Natural killer cell treated with Interleukin-12 subunit alpha and Interleukin-12 subunit beta and Interleukin-15 and Interleukin-18, amount 100 ng/mL, for 72 hours (primary cell): ENCODE measurements at regions not wholly inside any gene's neighbourhood (a gene's known extent, or its start where the extent isn't known, plus 50 kb on each side); places are given as distances from the start of the nearest gene placed in this dataset.

Experiments used
- ATAC-seq, 2 donors: fragments of 150-1000 bp; cut with Tn5 transposase in 1 of 2; sonication (Bioruptor Pico), chemical (Tn5 transposase) in 1 of 2; 2 replicates each; pipeline ENCODE4 v1.10.0; 2021
- DNase-seq: peaks from one replicate; pipeline ENCODE4 v3.0.0; 2022; ENCODE audit warnings: low spot score
- H3K27ac Mint-ChIP-seq, 2 donors: 1 replicate in 1 of 2; 2 replicates in 1 of 2; pipeline ENCODE4 v1.8.0; 2022; ENCODE audit warnings: mixed read lengths in 2 of 2, mild to moderate bottlenecking in 1 of 2, moderate library complexity in 1 of 2
- H3K27me3 Mint-ChIP-seq, 2 donors: 1 replicate in 1 of 2; 2 replicates in 1 of 2; pipeline ENCODE4 v1.8.0; 2022; ENCODE audit warnings: mixed read lengths in 2 of 2
- H3K36me3 Mint-ChIP-seq: one replicate; pipeline ENCODE4 v1.8.0; 2022; ENCODE audit warnings: mixed read lengths
- H3K4me1 Mint-ChIP-seq, 2 donors: 1 replicate in 1 of 2; 2 replicates in 1 of 2; pipeline ENCODE4 v1.8.0; 2022; ENCODE audit warnings: low read depth in 2 of 2, mixed read lengths in 2 of 2, mild to moderate bottlenecking in 1 of 2
- H3K4me3 Mint-ChIP-seq: one replicate; pipeline ENCODE4 v1.8.0; 2022; ENCODE audit warnings: mixed read lengths
- H3K9me3 Mint-ChIP-seq: 2 replicates; pipeline ENCODE4 v1.8.0; 2022; ENCODE audit warnings: mixed read lengths

DNA sequence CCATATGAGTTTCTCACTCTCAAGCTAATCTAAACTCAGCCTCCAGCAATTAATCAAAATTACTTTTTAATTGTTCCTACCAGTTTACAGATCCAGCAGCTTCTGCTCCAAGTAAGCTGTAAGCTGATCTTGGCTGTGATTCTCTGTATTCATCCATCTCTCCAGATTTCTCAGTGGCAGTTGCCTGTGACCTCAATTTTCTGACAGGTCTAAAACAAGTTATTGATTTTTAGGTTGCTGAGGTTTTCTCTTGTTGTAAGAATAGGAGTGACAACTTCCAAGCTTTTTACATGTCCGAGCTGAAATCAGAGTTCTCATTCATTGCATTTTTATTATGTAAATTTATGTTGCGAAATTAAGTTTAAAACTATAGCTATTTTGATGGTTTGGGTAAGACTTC, 1044.4 kb downstream of the PLA2G4A start:
- Mint-ChIP-seq H3K36me3 (no peaks in the 10 kb centered on the region), H3K27ac (no peak overlapping the region), H3K27me3 (no peaks in the 10 kb centered on the region), H3K4me1 (no peaks in the 10 kb centered on the region), H3K4me3 (no peak overlapping the region), H3K9me3 (peaks cover 29% of the 10 kb centered on the region)
- ATAC-seq (no peak), DNase-seq (no peak)

DNA sequence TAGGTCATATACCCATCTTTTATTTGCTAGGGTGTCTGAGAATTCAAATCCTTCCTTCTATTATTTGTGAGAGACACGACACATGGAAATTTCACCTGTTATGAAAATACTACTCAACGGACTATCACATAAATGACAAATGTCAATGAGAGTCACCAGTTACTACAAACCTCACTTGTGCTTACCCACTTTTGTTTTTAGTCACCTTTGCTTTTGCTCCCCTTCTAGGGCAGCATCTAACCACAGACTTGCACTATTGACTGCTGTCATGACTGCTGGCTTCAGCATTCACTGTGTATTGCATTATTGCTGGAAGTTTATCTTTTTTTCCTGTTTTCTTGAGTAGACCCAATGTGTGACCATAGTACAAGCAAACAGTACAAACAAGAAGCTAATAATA, 1048.0 kb downstream of the PLA2G4A start:
- peaks cover 19% of the 10 kb centered on the region for H3K9me3 Mint-ChIP-seq
- H3K4me3 Mint-ChIP-seq, result no peak overlapping the region
- DNase-seq (no peak), ATAC-seq (no peak)
- H3K4me1 Mint-ChIP-seq, result no peaks in the 10 kb centered on the region
- H3K27me3 Mint-ChIP-seq, result no peaks in the 10 kb centered on the region
- H3K36me3 Mint-ChIP-seq, result no peaks in the 10 kb centered on the region
- no peak overlapping the region for H3K27ac Mint-ChIP-seq

DNA sequence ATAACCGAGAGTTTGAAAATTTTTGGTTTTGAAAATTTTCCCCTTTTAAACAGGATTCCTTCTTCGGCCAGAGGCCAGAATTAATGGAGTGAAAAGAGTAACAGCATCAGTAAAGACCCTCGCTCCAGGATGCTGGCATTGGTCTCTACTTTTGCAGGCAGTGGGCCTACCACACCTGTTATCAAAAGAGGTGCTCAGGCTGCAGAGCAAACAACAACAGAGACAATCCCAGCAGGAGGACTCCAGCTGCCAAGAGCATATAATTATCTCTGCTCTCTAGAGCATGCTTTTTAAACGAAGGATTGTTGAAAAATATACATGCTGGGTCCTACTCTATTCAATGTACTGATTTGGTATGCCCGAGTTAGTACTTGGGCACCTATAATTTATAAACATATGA, 1048.5 kb downstream of the PLA2G4A start:
- no peaks in the 10 kb centered on the region for H3K4me1 Mint-ChIP-seq
- no peak for ATAC-seq
- no peaks in the 10 kb centered on the region for H3K36me3 Mint-ChIP-seq
- no peaks in the 10 kb centered on the region for H3K27me3 Mint-ChIP-seq
- H3K27ac Mint-ChIP-seq, result no peak overlapping the region
- H3K4me3 Mint-ChIP-seq, result no peak overlapping the region
- DNase-seq, result no peak
- H3K9me3 Mint-ChIP-seq, result peaks cover 19% of the 10 kb centered on the region

DNA sequence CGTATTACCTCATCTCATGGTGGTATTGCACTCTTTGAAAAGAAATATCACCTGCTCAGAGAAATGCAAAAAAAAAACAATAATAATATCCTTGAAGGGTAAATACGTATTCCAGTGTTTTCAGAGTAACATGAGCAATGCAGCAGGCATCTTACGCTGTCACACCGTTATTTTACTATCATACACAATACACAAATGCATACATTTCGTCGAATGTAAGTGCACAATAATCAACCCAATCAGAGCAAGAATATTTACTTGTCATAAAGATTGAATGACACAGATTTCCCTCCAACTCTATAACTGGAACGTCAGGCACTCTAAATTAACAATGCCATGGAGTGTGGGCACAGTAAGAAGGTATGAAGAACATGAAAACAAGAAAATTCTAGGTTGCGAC, 1050.1 kb downstream of the PLA2G4A start:
- Mint-ChIP-seq H3K36me3 (no peaks in the 10 kb centered on the region), H3K9me3 (peaks cover 17% of the 10 kb centered on the region), H3K4me1 (no peaks in the 10 kb centered on the region), H3K27me3 (no peaks in the 10 kb centered on the region), H3K27ac (no peak overlapping the region), H3K4me3 (no peak overlapping the region)
- ATAC-seq, result no peak
- no peak for DNase-seq

DNA sequence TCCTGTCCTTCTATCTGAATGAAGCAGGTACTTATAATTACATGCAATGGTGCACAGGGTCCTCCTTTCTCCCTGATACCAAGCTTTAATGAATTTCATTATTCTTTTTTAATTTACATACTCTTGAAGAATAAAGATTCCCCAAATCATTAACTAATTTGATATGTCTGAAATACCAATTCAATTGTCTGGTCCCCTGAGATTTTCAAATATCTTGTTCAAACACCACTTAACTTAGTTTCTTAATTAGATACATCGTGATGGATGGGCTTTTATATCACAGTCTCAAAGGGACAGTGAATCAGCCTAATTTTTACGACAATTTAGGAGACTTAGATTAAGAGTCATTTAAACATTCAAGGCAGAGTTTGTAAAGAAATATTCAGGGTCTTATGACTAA, 1054.6 kb downstream of the PLA2G4A start:
- Mint-ChIP-seq H3K36me3 (no peaks in the 10 kb centered on the region), H3K4me1 (no peaks in the 10 kb centered on the region), H3K4me3 (no peak overlapping the region), H3K9me3 (peaks cover 4% of the 10 kb centered on the region), H3K27ac (no peak overlapping the region), H3K27me3 (no peaks in the 10 kb centered on the region)
- DNase-seq, result no peak
- no peak for ATAC-seq

DNA sequence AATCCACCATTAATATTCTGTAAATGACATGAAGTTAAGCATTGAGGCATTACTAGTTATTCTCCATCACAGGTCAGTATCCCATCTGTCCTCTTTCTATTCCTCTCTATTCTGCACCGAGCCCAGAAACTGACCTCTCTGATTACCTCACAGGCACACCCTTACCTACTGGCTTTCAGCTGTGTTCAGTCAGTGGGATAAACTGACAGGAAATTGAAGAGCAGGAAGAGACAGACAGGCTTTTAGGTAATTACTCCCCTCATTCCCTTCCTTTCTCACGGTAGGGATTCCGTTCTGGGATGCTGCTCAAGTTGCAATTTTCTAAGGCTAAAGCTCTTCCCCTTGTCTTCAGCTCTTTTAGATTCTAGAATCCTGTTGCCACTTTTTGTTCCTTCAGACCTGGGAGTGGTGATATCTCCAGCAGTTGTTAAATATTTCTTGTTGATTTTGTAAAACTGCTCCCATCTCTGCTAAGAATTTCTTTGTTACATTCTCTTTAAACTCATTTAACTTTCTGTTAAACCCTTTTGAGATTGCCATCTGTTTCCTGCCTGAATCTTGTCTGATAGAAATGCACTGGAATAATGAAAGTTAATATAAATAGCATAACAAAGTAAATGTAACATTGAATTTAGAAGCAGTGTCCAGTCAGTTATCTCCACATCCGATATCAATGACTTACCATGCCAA, 1063.4 kb downstream of the PLA2G4A start:
- ATAC-seq, result no peak

DNA sequence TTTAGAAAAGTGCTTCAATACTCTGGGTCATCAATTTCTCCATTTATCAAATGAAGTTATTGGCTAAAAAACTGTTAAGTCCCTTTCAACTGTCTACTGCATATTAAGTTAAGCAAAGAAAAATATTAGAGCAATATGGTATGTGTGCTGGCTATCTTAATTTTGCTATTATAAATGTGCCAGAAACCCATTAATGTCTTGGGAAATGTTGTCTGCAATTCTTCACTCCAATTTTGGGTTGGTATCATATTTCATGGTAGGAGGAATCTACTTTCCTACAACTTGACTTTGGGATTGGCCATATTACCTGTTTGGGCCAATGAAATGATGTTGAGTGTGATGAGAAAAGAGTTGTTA, 1063.9 kb downstream of the PLA2G4A start:
- Mint-ChIP-seq H3K27ac (no peak overlapping the region), H3K4me1 (no peaks in the 10 kb centered on the region), H3K27me3 (no peaks in the 10 kb centered on the region), H3K4me3 (no peak overlapping the region), H3K36me3 (peaks cover 5% of the 10 kb centered on the region), H3K9me3 (peaks cover 11% of the 10 kb centered on the region)
- no peak for DNase-seq
- ATAC-seq, result no peak

More for the DNA sequence above, 1063.4 kb downstream of the PLA2G4A start:
- Mint-ChIP-seq H3K4me3 (no peak overlapping the region), H3K27me3 (no peaks in the 10 kb centered on the region), H3K36me3 (peaks cover 5% of the 10 kb centered on the region), H3K27ac (no peak overlapping the region), H3K9me3 (peaks cover 11% of the 10 kb centered on the region), H3K4me1 (no peaks in the 10 kb centered on the region)
- no peak for DNase-seq

DNA sequence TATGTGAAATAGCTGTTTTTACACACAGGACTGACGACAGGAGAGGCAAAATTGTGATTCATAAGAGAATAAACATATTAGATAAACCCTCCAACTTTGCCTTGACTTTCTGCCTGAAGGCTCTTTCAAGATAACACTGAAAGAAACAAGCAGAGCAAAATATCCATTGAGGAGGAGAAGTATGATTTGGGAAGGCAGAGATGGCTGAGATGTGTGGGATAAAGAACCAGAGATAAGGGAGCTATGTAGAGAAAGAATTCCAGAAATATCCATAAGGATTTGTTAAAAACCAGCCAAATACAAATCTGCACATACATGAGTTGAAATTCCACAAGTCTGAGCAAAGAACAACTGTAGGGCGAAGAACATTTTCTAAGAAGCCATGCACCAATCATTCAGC, 1064.7 kb downstream of the PLA2G4A start:
- no peak overlapping the region for H3K27ac Mint-ChIP-seq
- H3K9me3 Mint-ChIP-seq, result peaks cover 11% of the 10 kb centered on the region
- no peaks in the 10 kb centered on the region for H3K4me1 Mint-ChIP-seq
- ATAC-seq, result no peak
- no peak overlapping the region for H3K4me3 Mint-ChIP-seq
- peaks cover 5% of the 10 kb centered on the region for H3K36me3 Mint-ChIP-seq
- DNase-seq, result no peak
- no peaks in the 10 kb centered on the region for H3K27me3 Mint-ChIP-seq

DNA sequence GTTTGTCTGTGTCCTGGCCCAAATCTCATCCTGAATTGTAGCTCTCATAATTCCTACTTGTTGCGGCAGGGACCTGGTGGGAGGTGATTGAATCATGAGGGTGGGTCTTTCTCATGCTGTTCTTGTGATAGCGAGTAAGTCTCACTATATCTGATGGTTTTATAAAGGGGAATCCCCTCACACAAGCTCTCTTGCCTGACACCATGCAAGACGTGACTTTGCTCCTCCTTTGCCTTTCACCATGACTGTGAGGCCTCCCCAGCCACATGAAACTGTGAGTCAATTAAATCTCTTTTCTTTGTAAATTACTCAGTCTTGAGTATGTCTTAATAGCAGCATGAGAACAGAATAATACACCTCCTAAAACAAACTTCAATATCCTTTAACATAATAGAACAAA, 1065.6 kb downstream of the PLA2G4A start:
- ATAC-seq (no peak), DNase-seq (no peak)
- H3K4me3 Mint-ChIP-seq, result no peak overlapping the region

DNA sequence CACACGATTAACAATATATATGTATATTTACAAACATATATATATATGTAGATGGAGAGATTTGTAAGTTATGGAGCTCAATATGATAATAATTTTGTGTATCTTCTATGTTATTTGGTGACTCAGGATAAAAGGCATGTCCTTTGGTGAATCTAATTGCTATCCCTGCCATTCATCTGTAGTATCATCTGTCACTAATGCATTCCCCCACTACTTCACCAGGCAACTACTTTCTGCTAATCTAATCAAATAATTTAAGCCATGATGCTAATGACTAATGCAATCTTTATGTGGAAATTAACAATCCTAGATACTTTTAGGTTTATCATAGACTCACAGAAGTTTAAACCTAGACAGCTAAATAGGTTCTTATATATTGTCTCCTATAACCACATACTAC, 1074.5 kb downstream of the PLA2G4A start:
- H3K9me3 Mint-ChIP-seq, result peaks cover 7% of the 10 kb centered on the region
- H3K4me1 Mint-ChIP-seq, result no peaks in the 10 kb centered on the region
- H3K27me3 Mint-ChIP-seq, result no peaks in the 10 kb centered on the region
- no peaks in the 10 kb centered on the region for H3K36me3 Mint-ChIP-seq
- ATAC-seq (no peak), DNase-seq (no peak)
- no peak overlapping the region for H3K27ac Mint-ChIP-seq
- H3K4me3 Mint-ChIP-seq, result no peak overlapping the region

More for the DNA sequence above, 1065.6 kb downstream of the PLA2G4A start:
- H3K27me3 Mint-ChIP-seq, result no peaks in the 10 kb centered on the region
- H3K4me1 Mint-ChIP-seq, result no peaks in the 10 kb centered on the region
- no peak overlapping the region for H3K27ac Mint-ChIP-seq
- H3K9me3 Mint-ChIP-seq, result peaks cover 11% of the 10 kb centered on the region
- H3K36me3 Mint-ChIP-seq, result peaks cover 5% of the 10 kb centered on the region

DNA sequence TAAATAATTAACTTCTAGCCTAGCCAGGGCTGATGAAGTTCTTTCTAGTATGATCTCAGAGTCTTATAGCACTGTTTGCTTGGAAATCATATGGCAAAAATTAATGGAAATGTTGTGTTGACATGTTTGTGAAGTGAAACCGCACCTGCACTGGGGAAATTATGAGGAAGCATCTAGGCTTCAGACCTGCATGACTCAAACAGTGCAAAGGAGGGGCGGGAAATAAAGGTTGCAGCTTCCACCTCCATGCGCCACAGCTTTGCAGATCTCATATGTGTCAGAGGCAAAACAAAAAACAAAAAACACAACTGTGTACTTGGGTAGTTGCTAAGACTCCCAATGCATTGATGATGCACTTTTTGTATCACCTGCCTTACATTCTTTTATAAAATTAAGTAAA, 1080.6 kb downstream of the PLA2G4A start:
- ATAC-seq (no peak), DNase-seq (no peak)
- no peak overlapping the region for H3K27ac Mint-ChIP-seq
- H3K4me1 Mint-ChIP-seq, result no peaks in the 10 kb centered on the region
- peaks cover 13% of the 10 kb centered on the region for H3K9me3 Mint-ChIP-seq
- H3K27me3 Mint-ChIP-seq, result no peaks in the 10 kb centered on the region
- no peak overlapping the region for H3K4me3 Mint-ChIP-seq
- H3K36me3 Mint-ChIP-seq, result peaks cover 4% of the 10 kb centered on the region

DNA sequence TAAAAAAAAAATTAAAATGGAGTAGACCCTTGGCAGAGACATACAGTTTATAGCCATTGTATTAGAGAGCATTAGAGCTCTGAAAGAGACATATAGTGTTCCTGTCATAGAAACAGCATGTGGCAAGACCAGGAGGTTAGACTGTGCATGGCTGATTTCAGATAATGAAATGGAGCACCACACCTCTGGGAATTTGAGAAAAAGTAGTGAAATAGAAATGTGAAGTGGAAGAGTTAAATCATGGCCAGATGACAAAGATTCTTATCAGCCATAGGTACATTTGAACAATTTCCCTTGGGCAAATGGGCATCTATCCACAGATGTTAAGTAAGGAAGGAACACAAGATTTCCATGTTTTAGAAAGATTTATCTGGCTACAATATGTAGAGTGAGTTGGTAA, 1083.1 kb downstream of the PLA2G4A start:
- no peak for DNase-seq
- H3K4me3 Mint-ChIP-seq, result no peak overlapping the region

DNA sequence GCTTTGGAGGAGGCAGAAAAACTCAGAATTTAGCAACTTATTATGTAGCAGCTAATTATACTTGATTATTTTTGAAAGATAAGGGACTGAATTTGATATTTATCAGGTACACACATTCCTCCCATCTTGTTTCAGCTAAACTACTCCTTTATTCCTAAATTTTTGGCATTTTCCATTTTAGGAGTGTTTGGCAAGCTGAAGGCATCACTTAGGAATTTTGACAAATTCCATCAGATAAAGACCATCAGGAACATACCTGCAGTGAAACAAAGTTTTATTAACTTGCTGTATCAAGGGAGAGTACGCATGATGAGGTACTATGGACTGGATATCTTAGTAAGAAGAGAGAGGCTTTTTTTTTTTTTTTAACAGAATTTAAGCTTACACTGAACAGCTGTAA, 1092.2 kb downstream of the PLA2G4A start:
- Mint-ChIP-seq H3K27ac (no peak overlapping the region), H3K4me1 (no peaks in the 10 kb centered on the region), H3K4me3 (no peak overlapping the region), H3K36me3 (no peaks in the 10 kb centered on the region), H3K27me3 (no peaks in the 10 kb centered on the region), H3K9me3 (peaks cover 20% of the 10 kb centered on the region)
- ATAC-seq (no peak), DNase-seq (no peak)

More for the DNA sequence above, 1083.1 kb downstream of the PLA2G4A start:
- Mint-ChIP-seq H3K9me3 (peaks cover 20% of the 10 kb centered on the region), H3K36me3 (peaks cover 4% of the 10 kb centered on the region), H3K4me1 (no peaks in the 10 kb centered on the region), H3K27me3 (no peaks in the 10 kb centered on the region), H3K27ac (no peak overlapping the region)
- no peak for ATAC-seq

DNA sequence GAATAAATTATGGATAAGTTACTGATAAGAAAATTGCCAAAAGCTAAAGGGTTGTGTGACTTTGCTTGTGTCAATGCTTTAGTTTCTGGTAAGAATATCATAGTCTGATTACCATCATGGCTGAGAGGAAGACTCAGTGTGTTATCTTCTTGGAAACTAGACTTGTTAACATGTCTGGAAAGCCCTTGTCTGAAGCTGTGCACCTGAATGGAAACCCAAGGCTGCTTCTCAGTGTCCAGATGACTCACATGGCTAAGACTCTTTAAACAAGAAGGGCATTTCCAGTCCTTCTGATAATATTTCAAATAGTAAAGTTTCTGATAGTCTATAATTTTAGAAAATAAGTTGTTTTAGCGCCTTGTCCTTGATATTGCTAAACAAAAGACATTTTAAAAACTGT, 1092.7 kb downstream of the PLA2G4A start:
- ATAC-seq (no peak), DNase-seq (no peak)
- Mint-ChIP-seq H3K36me3 (no peaks in the 10 kb centered on the region), H3K4me1 (no peaks in the 10 kb centered on the region), H3K9me3 (peaks cover 18% of the 10 kb centered on the region), H3K27ac (no peak overlapping the region), H3K4me3 (no peak overlapping the region), H3K27me3 (no peaks in the 10 kb centered on the region)

DNA sequence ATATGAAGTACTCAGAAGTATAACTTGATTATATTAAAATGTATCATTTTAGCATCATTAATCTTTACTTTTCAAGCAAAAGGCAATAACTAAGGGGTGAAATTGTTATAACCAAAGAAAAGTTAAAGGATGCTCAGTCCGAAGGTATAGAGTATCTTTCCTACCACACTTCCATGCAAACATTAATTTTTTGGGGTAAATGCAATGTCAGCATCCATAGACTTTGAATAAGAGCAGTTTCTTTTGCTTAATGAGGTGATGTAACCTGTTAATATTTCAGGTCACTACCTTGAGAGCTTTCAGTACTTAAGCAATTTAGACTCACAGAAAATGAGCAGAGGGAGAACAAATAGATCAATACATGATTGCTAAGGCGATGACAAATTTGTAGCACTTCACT, 1093.5 kb downstream of the PLA2G4A start:
- no peak overlapping the region for H3K4me3 Mint-ChIP-seq
- H3K4me1 Mint-ChIP-seq, result no peaks in the 10 kb centered on the region
- DNase-seq, result no peak
- peaks cover 13% of the 10 kb centered on the region for H3K9me3 Mint-ChIP-seq
- no peak for ATAC-seq
- no peaks in the 10 kb centered on the region for H3K36me3 Mint-ChIP-seq
- H3K27ac Mint-ChIP-seq, result no peak overlapping the region
- no peaks in the 10 kb centered on the region for H3K27me3 Mint-ChIP-seq
